Epithelial cell of prostate (primary cell): ENCODE measurements at regions not wholly inside any gene's neighbourhood (a gene's known extent, or its start where the extent isn't known, plus 50 kb on each side); places are given as distances from the start of the nearest gene placed in this dataset.

ENCODE experiments used
- DNase-seq: peaks from one replicate; pipeline ENCODE4 v3.0.0-alpha.2; 2011; ENCODE audit warnings: low read depth, low spot score
- H3K27ac ChIP-seq: fragments of 450-650 bp; 2 replicates; pipeline ENCODE4 v1.5.1; 2017; ENCODE audit warnings: mild to moderate bottlenecking

DNA sequence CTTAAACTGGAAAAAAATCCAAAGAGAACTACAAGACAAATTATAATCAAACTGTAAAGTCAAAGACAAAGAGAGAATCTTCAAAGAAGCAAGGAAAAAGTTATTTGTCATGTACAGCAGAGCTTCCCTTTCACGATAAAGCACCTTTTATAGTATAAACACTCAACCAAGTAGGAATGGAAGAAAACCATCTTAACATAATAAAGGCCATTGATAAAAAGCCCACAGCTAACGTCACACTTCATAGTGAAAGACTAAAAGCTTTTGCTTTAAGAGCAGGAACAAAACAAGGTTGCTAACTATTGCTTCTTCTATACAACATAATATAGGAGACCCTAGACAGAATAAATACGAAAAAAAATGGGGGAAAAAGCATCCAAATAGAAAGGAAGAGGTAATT lies 595.7 kb upstream of the POU3F4 start:
- DNase-seq = no peak
- no peak overlapping the region for H3K27ac ChIP-seq

- H3K27ac ChIP-seq = no peak overlapping the region
- no peak for DNase-seq
Observed at GRCh38 chrX:82934980-82935379, 573.1 kb upstream of the POU3F4 start.

GRCh38 chrX:82945332-82945731 lies 562.8 kb upstream of the POU3F4 start:
- no peak for DNase-seq
- H3K27ac ChIP-seq = no peak overlapping the region

GRCh38 chrX:82961129-82961528 lies 547.0 kb upstream of the POU3F4 start:
- H3K27ac ChIP-seq = no peak overlapping the region

GRCh38 chrX:82973646-82974045 lies 534.4 kb upstream of the POU3F4 start:
- H3K27ac ChIP-seq = no peak overlapping the region
- DNase-seq = no peak

More at GRCh38 chrX:82961129-82961528, 547.0 kb upstream of the POU3F4 start:
- DNase-seq = no peak

GRCh38 chrX:82998163-82998562 lies 509.9 kb upstream of the POU3F4 start:
- no peak overlapping the region for H3K27ac ChIP-seq
- DNase-seq = no peak

- DNase-seq = no peak
- no peak overlapping the region for H3K27ac ChIP-seq
Observed at GRCh38 chrX:83004012-83004411, 504.1 kb upstream of the POU3F4 start.

- DNase-seq = no peak
Observed at GRCh38 chrX:83008415-83008814, 499.7 kb upstream of the POU3F4 start.

DNA sequence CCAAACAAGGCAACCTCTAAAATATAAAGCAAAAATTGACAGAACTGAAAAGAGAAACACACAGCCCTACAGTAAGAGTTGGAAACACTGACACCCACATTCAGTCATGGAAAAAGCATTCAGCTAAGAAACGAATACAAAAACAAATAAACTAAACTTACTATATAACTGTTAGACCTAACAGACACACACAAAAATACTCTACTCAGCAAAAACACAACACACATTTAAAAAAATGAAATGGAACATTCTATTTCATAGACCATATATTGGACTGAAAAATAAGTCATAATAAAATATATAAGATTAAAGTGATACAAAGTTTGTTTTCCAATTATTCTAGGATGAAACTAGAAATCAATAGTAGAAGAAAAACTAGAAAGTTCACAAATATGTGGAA lies 488.8 kb upstream of the POU3F4 start:
- no peak overlapping the region for H3K27ac ChIP-seq
- DNase-seq = no peak

More at GRCh38 chrX:83008415-83008814, 499.7 kb upstream of the POU3F4 start:
- no peak overlapping the region for H3K27ac ChIP-seq

DNA sequence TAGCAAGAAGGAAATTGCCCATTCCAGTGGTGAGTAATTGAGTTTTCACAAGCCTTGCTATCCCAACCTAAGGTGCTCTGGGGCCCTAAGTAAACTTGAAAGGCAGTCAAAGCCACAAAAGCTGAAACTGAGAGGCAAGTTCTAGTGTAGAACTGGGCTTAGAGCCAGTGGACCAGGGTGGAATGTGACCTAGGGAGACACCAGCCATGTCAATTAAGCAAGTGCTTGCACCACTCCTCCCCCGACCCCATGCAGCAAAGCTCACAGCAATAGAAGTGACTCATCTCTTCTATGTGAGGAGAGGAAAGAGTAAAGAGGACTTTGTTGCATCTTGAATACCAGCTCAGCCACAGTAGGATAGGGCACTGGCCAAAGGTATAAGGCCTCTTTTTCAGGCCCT lies 486.1 kb upstream of the POU3F4 start:
- DNase-seq = peak; percentile 12

More for the DNA sequence above, 486.1 kb upstream of the POU3F4 start:
- H3K27ac ChIP-seq = no peak overlapping the region
